Activated naive CD4-positive, alpha-beta T cell treated with anti-CD3 and anti-CD28 coated beads, Interleukin-2, amount 10 ng/mL, durations not matched to agents 7 days and 5 days (primary cell): ENCODE measurements at regions not wholly inside any gene's neighbourhood (a gene's known extent, or its start where the extent isn't known, plus 50 kb on each side); places are given as distances from the start of the nearest gene placed in this dataset.

ENCODE experiments used
- CTCF ChIA-PET: fragments of 350-600 bp; sonication (Branson Sonifier 250); formaldehyde crosslinking; loops from one replicate; lab custom pipeline; 2021; ENCODE audit warnings: antibody characterized with exemption; lab: Charles Lee
- DNase-seq: peaks from one replicate; pipeline ENCODE4 v3.0.0-alpha.2; 2020
- H3K27ac Mint-ChIP-seq: one replicate; pipeline ENCODE4 v1.8.0; 2021; ENCODE audit warnings: mild to moderate bottlenecking, moderate library complexity, mixed read lengths
- H3K27me3 Mint-ChIP-seq: one replicate; pipeline ENCODE4 v1.8.0; 2021; ENCODE audit warnings: mild to moderate bottlenecking, mixed read lengths
- H3K36me3 Mint-ChIP-seq: one replicate; pipeline ENCODE4 v1.8.0; 2021; ENCODE audit warnings: mixed read lengths
- H3K4me1 Mint-ChIP-seq: one replicate; pipeline ENCODE4 v1.8.0; 2021; ENCODE audit warnings: mixed read lengths
- H3K4me3 Mint-ChIP-seq: one replicate; pipeline ENCODE4 v1.8.0; 2021; ENCODE audit warnings: mild to moderate bottlenecking, moderate library complexity, mixed read lengths
- H3K9me3 Mint-ChIP-seq: one replicate; pipeline ENCODE4 v1.8.0; 2021; ENCODE audit warnings: mixed read lengths

DNA sequence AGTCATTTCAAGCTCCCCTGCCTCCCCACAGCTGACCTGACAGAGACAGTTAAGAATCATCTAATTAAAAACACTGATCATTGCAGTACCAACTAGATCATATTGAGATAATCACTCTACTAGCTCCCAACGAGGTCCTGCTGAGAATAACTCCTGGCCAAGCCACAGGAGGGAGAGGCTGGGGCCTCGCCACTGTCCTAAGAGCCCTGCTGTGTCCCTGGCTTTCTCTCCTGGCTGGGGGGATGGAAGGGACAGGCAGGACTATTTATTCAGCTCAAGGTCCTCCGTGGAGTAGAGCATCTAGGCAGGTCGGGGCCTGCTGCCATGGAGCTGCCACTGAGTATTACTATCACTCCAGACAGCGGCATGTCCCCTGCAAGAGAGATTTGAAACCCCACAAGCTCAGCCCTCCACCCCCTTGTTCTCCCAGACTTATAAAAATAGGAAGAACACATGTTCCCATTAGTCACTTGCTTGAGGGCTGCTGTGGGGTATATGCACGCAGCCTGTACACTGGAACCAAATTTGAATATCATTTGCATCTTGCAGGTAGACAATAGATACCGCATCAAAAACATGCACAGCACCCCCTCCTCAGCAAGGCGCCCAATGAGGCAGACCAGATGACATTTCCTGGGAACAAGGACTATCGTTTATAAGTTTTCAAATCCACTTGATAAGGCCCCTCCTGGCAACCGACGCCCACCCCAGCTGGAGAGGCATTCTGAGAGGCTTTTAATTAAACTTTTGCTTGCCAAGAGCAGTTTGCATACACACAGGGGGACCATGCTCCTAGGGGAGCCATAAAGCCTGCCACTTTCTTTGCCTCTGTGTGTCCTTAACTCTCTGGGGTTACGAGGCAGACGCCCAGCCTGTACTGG is 385.2 kb upstream of the ZFHX3 start:
- H3K27ac Mint-ChIP-seq, result no peak overlapping the region
- no peaks in the 10 kb centered on the region for H3K36me3 Mint-ChIP-seq
- CTCF ChIA-PET, result no interaction called here
- H3K4me3 Mint-ChIP-seq, result no peak overlapping the region
- no peaks in the 10 kb centered on the region for H3K4me1 Mint-ChIP-seq
- no peak for DNase-seq
- H3K27me3 Mint-ChIP-seq, result no peaks in the 10 kb centered on the region
- peaks cover 10% of the 10 kb centered on the region for H3K9me3 Mint-ChIP-seq

DNA sequence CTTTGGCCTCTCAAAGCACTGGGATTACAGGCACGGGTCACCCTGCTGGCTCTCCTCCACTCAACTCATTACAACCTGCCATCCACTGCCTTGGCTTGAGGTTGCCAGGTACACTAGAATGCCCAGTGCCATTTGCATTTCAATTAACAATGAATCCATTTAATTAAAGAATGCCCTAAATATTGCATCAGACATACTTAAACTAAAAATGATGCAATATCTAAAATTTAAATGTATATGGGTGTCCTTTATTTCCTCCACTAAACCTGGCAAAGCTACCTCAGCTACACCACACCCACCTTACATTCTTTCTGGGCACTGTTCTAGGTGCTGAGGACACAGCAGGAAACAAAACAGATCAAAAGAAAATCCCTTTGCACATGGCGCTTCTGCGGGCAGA is 382.2 kb upstream of the ZFHX3 start:
- no peaks in the 10 kb centered on the region for H3K4me1 Mint-ChIP-seq
- CTCF ChIA-PET, result no interaction called here
- no peak for DNase-seq
- H3K36me3 Mint-ChIP-seq, result no peaks in the 10 kb centered on the region
- H3K27me3 Mint-ChIP-seq, result no peaks in the 10 kb centered on the region
- H3K27ac Mint-ChIP-seq, result no peak overlapping the region
- H3K4me3 Mint-ChIP-seq, result no peak overlapping the region
- peaks cover 8% of the 10 kb centered on the region for H3K9me3 Mint-ChIP-seq

GRCh38 chr16:73428121-73428520 is 380.2 kb upstream of the ZFHX3 start:
- H3K36me3 Mint-ChIP-seq, result no peaks in the 10 kb centered on the region
- CTCF ChIA-PET, result no interaction called here
- peaks cover 8% of the 10 kb centered on the region for H3K9me3 Mint-ChIP-seq
- no peak overlapping the region for H3K4me3 Mint-ChIP-seq
- H3K27me3 Mint-ChIP-seq, result no peaks in the 10 kb centered on the region
- no peak overlapping the region for H3K27ac Mint-ChIP-seq
- DNase-seq, result no peak
- H3K4me1 Mint-ChIP-seq, result no peaks in the 10 kb centered on the region

GRCh38 chr16:73427164-73427563 is 379.2 kb upstream of the ZFHX3 start:
- Mint-ChIP-seq H3K9me3 (peaks cover 7% of the 10 kb centered on the region), H3K36me3 (no peaks in the 10 kb centered on the region)
- CTCF ChIA-PET, result no interaction called here

DNA sequence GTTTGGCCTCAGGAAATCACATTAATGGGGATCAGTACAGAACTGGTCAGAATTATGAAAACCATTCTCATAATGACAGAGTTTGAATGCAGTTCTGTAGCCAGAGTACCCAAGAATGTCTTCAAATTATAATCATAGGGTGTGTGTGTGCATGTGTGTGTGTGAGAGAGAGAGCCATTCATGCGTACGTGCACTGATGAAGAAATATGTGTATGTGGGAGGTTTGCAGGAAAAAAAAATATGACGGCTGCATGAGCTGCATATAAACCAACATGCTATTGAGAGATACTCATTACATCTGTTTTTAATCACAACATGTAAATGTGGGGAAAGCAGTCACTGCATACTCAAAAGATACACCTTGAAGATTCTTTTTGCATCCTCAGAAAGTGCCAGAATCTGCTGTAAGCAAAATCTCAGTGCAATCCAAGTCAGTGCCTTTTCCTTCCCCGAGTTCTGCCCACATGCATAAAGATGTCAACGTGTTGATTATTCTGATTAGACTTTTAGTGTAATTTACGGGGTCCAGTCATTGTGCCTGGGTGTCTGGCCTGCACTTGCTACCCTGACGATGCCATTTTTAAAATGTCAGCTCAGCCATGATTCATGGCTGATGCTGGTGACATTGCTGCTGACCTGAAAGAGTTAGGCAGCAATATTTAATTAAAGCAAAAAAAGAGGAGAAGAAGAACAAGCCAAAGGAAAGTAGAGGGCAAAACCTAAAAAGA is 378.7 kb upstream of the ZFHX3 start:
- no peak for DNase-seq
- CTCF ChIA-PET, result no interaction called here

More at GRCh38 chr16:73427164-73427563, 379.2 kb upstream of the ZFHX3 start:
- no peaks in the 10 kb centered on the region for H3K27me3 Mint-ChIP-seq
- no peak overlapping the region for H3K4me3 Mint-ChIP-seq
- no peaks in the 10 kb centered on the region for H3K4me1 Mint-ChIP-seq
- no peak for DNase-seq
- no peak overlapping the region for H3K27ac Mint-ChIP-seq

GRCh38 chr16:73420676-73421075 is 372.7 kb upstream of the ZFHX3 start:
- H3K27me3 Mint-ChIP-seq, result no peaks in the 10 kb centered on the region
- no peaks in the 10 kb centered on the region for H3K36me3 Mint-ChIP-seq
- H3K4me3 Mint-ChIP-seq, result no peak overlapping the region
- no peak overlapping the region for H3K27ac Mint-ChIP-seq
- DNase-seq, result no peak
- no peaks in the 10 kb centered on the region for H3K4me1 Mint-ChIP-seq
- peaks cover 3% of the 10 kb centered on the region for H3K9me3 Mint-ChIP-seq
- CTCF ChIA-PET, result no interaction called here

More for the DNA sequence above, 378.7 kb upstream of the ZFHX3 start:
- Mint-ChIP-seq H3K9me3 (peaks cover 7% of the 10 kb centered on the region), H3K4me3 (no peak overlapping the region), H3K27ac (no peak overlapping the region), H3K36me3 (no peaks in the 10 kb centered on the region), H3K27me3 (no peaks in the 10 kb centered on the region), H3K4me1 (no peaks in the 10 kb centered on the region)

DNA sequence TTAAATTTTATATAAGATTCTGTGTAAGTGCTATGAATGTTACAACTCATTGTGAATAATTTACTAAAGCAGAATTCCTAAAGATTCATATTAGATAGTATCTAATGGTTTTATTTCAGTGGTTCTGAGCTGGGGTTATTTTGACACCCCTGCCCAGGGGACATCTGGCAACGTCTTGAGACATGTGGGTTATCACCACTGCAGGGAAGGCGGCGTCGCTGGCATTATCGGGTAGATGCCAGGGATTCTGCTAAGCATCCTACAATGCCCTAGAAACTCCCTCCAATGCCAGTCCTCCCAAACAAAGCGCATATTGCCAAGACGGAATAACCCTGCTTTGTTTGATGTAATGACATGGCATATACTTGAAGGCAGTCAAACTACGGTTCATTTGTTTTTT is 372.3 kb upstream of the ZFHX3 start:
- peaks cover 3% of the 10 kb centered on the region for H3K9me3 Mint-ChIP-seq
- no peak overlapping the region for H3K27ac Mint-ChIP-seq
- no peaks in the 10 kb centered on the region for H3K36me3 Mint-ChIP-seq
- H3K4me3 Mint-ChIP-seq, result no peak overlapping the region
- no peak for DNase-seq
- CTCF ChIA-PET, result no interaction called here
- H3K4me1 Mint-ChIP-seq, result no peaks in the 10 kb centered on the region
- no peaks in the 10 kb centered on the region for H3K27me3 Mint-ChIP-seq

DNA sequence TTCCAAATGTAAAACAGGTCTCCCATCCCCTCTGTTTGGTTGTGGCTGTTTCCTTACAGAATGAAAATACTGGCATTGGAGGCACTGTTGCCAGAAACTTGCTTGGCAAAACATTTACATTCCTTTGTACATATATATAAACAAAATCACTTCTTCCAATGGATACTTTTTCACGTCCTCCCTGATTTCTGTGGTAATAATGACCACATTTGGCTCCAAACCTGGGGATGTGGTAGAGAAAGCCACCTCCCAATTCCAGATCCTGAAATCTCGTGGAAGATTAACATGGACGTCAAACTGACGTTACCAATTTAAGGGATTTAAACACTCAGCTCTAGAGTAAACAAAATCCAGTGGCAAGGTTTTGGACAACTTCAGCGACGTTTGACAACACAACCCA is 370.8 kb upstream of the ZFHX3 start:
- no peaks in the 10 kb centered on the region for H3K4me1 Mint-ChIP-seq
- no peaks in the 10 kb centered on the region for H3K27me3 Mint-ChIP-seq
- no peak for DNase-seq
- peaks cover 3% of the 10 kb centered on the region for H3K9me3 Mint-ChIP-seq
- no peak overlapping the region for H3K4me3 Mint-ChIP-seq
- no peak overlapping the region for H3K27ac Mint-ChIP-seq
- H3K36me3 Mint-ChIP-seq, result no peaks in the 10 kb centered on the region
- CTCF ChIA-PET, result no interaction called here

- CTCF ChIA-PET, result no interaction called here
- Mint-ChIP-seq H3K4me1 (no peaks in the 10 kb centered on the region), H3K27me3 (no peaks in the 10 kb centered on the region), H3K36me3 (no peaks in the 10 kb centered on the region), H3K9me3 (peaks cover 3% of the 10 kb centered on the region), H3K27ac (no peak overlapping the region), H3K4me3 (no peak overlapping the region)
- DNase-seq, result no peak
Measured at GRCh38 chr16:73418051-73418450, 370.1 kb upstream of the ZFHX3 start.

- CTCF ChIA-PET, result no interaction called here
Measured at GRCh38 chr16:73415286-73415685, 367.4 kb upstream of the ZFHX3 start.

DNA sequence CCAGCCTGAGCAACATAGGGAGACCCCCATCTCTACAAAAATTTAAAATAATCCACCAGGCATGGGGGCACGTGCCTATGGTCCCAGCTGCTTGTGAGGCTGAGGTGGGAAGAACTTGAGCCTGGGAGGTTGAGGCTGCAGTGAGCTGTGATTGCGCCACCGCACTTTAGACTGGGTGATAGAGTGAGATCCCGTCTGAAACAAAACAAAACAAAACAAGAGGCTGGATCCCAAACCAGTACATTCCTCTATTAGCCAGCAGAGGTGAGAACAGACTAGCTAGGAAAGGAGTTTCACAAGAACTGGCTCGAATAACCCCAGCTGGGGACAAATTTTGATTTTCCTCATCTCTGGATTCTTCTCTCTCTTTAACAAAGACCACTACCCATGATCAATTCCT is 366.7 kb upstream of the ZFHX3 start:
- Mint-ChIP-seq H3K4me3 (no peak overlapping the region), H3K27ac (no peak overlapping the region), H3K27me3 (no peaks in the 10 kb centered on the region), H3K4me1 (no peaks in the 10 kb centered on the region), H3K36me3 (no peaks in the 10 kb centered on the region), H3K9me3 (peaks cover 3% of the 10 kb centered on the region)
- CTCF ChIA-PET, result no interaction called here
- DNase-seq, result no peak

More at GRCh38 chr16:73415286-73415685, 367.4 kb upstream of the ZFHX3 start:
- H3K4me3 Mint-ChIP-seq, result no peak overlapping the region
- no peaks in the 10 kb centered on the region for H3K4me1 Mint-ChIP-seq
- H3K9me3 Mint-ChIP-seq, result peaks cover 3% of the 10 kb centered on the region
- H3K27me3 Mint-ChIP-seq, result no peaks in the 10 kb centered on the region
- no peaks in the 10 kb centered on the region for H3K36me3 Mint-ChIP-seq
- no peak overlapping the region for H3K27ac Mint-ChIP-seq
- no peak for DNase-seq

GRCh38 chr16:73413830-73414190 is 365.9 kb upstream of the ZFHX3 start:
- Mint-ChIP-seq H3K27me3 (no peaks in the 10 kb centered on the region), H3K27ac (no peak overlapping the region), H3K4me1 (no peaks in the 10 kb centered on the region), H3K4me3 (no peak overlapping the region), H3K36me3 (no peaks in the 10 kb centered on the region), H3K9me3 (peaks cover 3% of the 10 kb centered on the region)
- CTCF ChIA-PET, result no interaction called here
- DNase-seq, result no peak

GRCh38 chr16:73413091-73413829 is 365.3 kb upstream of the ZFHX3 start:
- Mint-ChIP-seq H3K27ac (no peak overlapping the region), H3K4me3 (no peak overlapping the region), H3K9me3 (peaks cover 3% of the 10 kb centered on the region), H3K36me3 (no peaks in the 10 kb centered on the region), H3K27me3 (no peaks in the 10 kb centered on the region), H3K4me1 (no peaks in the 10 kb centered on the region)
- DNase-seq, result no peak
- CTCF ChIA-PET, result no interaction called here

DNA sequence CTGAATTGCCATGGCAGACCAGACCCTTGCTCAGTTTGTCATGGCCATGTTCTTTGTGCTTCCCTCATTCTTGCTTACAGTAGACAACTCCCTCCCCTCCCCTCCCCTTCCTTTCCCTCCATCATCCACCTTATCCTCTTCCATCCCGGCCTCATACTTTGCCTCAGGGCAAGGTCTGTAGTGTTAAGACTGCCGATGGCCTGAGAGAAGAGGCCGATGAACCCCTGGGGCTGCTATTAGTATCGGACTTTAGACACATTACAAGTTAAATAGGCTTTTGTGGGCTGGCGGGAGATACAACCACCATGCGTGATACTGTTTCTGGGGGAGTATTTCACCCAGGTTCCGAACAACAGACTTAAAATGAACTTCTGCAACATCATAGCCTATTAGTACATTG is 364.5 kb upstream of the ZFHX3 start:
- CTCF ChIA-PET, result no interaction called here
- no peaks in the 10 kb centered on the region for H3K27me3 Mint-ChIP-seq
- peaks cover 3% of the 10 kb centered on the region for H3K9me3 Mint-ChIP-seq
- H3K4me1 Mint-ChIP-seq, result no peaks in the 10 kb centered on the region
- no peak for DNase-seq
- H3K36me3 Mint-ChIP-seq, result no peaks in the 10 kb centered on the region
- no peak overlapping the region for H3K4me3 Mint-ChIP-seq
- H3K27ac Mint-ChIP-seq, result no peak overlapping the region
